Bronchial epithelial cell (primary cell): ENCODE measurements at regions not wholly inside any gene's neighbourhood (a gene's known extent, or its start where the extent isn't known, plus 50 kb on each side); places are given as distances from the start of the nearest gene placed in this dataset.

Source experiments
- DNase-seq: peaks from one replicate; pipeline ENCODE4 v3.0.0-alpha.2; 2010; ENCODE audit warnings: low read depth
- FAIRE-seq: peaks from 2 replicates; lab custom pipeline; 2011; peaks lifted over from hg19 to GRCh38; lab: Jason Lieb, UNC
- H3K27me3 ChIP-seq: 2 replicates; pipeline ENCODE4 v1.5.1; 2011; ENCODE audit warnings: low read length; ENCODE audit not compliant: control insufficient read depth, insufficient read depth
- H3K36me3 ChIP-seq: 2 replicates; pipeline ENCODE4 v1.5.1; 2011; ENCODE audit warnings: low read length; ENCODE audit not compliant: control insufficient read depth, insufficient read depth
- H3K4me3 ChIP-seq: 2 replicates; pipeline ENCODE4 v1.5.1; 2011; ENCODE audit warnings: mild to moderate bottlenecking, low read depth, low read length, control low read depth
- CTCF ChIP-seq: IDR thresholded peaks from 2 replicates; pipeline ENCODE4 v1.5.1; 2011; ENCODE audit warnings: mild to moderate bottlenecking, moderate library complexity, low read length, control low read depth, inconsistent platforms; ENCODE audit not compliant: insufficient read depth, severe bottlenecking

GRCh38 chr6:133609415-133610226 lies 279.3 kb upstream of the TCF21 start:
- no peak for TF ChIP-seq CTCF
- no peak overlapping the region for H3K4me3 ChIP-seq
- no peaks in the 10 kb centered on the region for H3K36me3 ChIP-seq
- peak; percentile 99 for DNase-seq
- no peaks in the 10 kb centered on the region for H3K27me3 ChIP-seq
- FAIRE-seq = peak; percentile 99

GRCh38 chr6:133610227-133610840 lies 278.6 kb upstream of the TCF21 start:
- Histone ChIP-seq H3K4me3 (no peak overlapping the region), H3K27me3 (no peaks in the 10 kb centered on the region), H3K36me3 (no peaks in the 10 kb centered on the region)
- no peak for FAIRE-seq
- DNase-seq = peak; percentile 55
- no peak for TF ChIP-seq CTCF

GRCh38 chr6:133610971-133611370 lies 277.9 kb upstream of the TCF21 start:
- DNase-seq = no peak
- peak; percentile 36 for FAIRE-seq
- no peak for TF ChIP-seq CTCF
- Histone ChIP-seq H3K36me3 (no peaks in the 10 kb centered on the region), H3K4me3 (no peak overlapping the region), H3K27me3 (no peaks in the 10 kb centered on the region)

GRCh38 chr6:133612459-133612858 lies 276.5 kb upstream of the TCF21 start:
- no peak for DNase-seq
- FAIRE-seq = peak; percentile 13
- H3K36me3 ChIP-seq = no peaks in the 10 kb centered on the region
- H3K27me3 ChIP-seq = no peaks in the 10 kb centered on the region
- TF ChIP-seq CTCF = no peak
- H3K4me3 ChIP-seq = no peak overlapping the region

- Histone ChIP-seq H3K36me3 (no peaks in the 10 kb centered on the region), H3K27me3 (no peaks in the 10 kb centered on the region), H3K4me3 (no peak overlapping the region)
- FAIRE-seq = no peak
- DNase-seq = no peak
- TF ChIP-seq CTCF = no peak
Measured at GRCh38 chr6:133613211-133613610, 275.7 kb upstream of the TCF21 start.

- peak; percentile 50 for DNase-seq
- TF ChIP-seq CTCF = no peak
- FAIRE-seq = no peak
- H3K36me3 ChIP-seq = no peaks in the 10 kb centered on the region
- H3K4me3 ChIP-seq = no peak overlapping the region
- H3K27me3 ChIP-seq = no peaks in the 10 kb centered on the region
Measured at GRCh38 chr6:133621751-133622150, 267.2 kb upstream of the TCF21 start.
